GM10266 (cell line): ENCODE measurements at regions not wholly inside any gene's neighbourhood (a gene's known extent, or its start where the extent isn't known, plus 50 kb on each side); places are given as distances from the start of the nearest gene placed in this dataset.

ENCODE experiments used
- DNase-seq: peaks from one replicate; pipeline ENCODE4 v3.0.0; 2012; ENCODE audit errors: extremely low spot score
- CTCF ChIP-seq: IDR thresholded peaks from 2 replicates; pipeline ENCODE4 v1.5.1; 2012; ENCODE audit warnings: mild to moderate bottlenecking, low read depth; ENCODE audit not compliant: control insufficient read depth, insufficient read depth; ENCODE audit errors: missing control alignments

- DNase-seq, result no peak
- no peak for TF ChIP-seq CTCF
Measured at GRCh38 chr4:156137679-156138473, 184.2 kb upstream of the CTSO start.

- no peak for DNase-seq
- no peak for TF ChIP-seq CTCF
Measured at GRCh38 chr4:156132196-156132595, 178.5 kb upstream of the CTSO start.

GRCh38 chr4:156128616-156129015, 174.9 kb upstream of the CTSO start:
- DNase-seq, result no peak
- TF ChIP-seq CTCF, result no peak

GRCh38 chr4:156118507-156119220, 165.0 kb upstream of the CTSO start:
- no peak for DNase-seq
- TF ChIP-seq CTCF, result no peak

- no peak for DNase-seq
Measured at GRCh38 chr4:156117743-156118142, 164.1 kb upstream of the CTSO start.

GRCh38 chr4:156116991-156117390, 163.3 kb upstream of the CTSO start:
- no peak for DNase-seq
- no peak for TF ChIP-seq CTCF

More at GRCh38 chr4:156117743-156118142, 164.1 kb upstream of the CTSO start:
- no peak for TF ChIP-seq CTCF
